T-helper 17 cell (primary cell): ENCODE measurements at regions not wholly inside any gene's neighbourhood (a gene's known extent, or its start where the extent isn't known, plus 50 kb on each side); places are given as distances from the start of the nearest gene placed in this dataset.

ENCODE experiments used
- ATAC-seq: fragments of 150-1000 bp; cut with Tn5 transposase; 2 replicates; pipeline ENCODE4 v1.10.0; 2021; ENCODE audit warnings: mild to moderate bottlenecking, moderate library complexity
- DNase-seq, 3 donors: peaks; one replicate each; pipeline versions ENCODE4 v3.0.0 to v3.0.0-alpha.2; 2020 to 2021
- H3K9me3 ChIP-seq: one replicate; pipeline ENCODE4 v1.7.0; 2013; ENCODE audit warnings: low read length, mild to moderate bottlenecking; ENCODE audit not compliant: control insufficient read depth, poor library complexity, severe bottlenecking
- H3K27ac Mint-ChIP-seq: one replicate; pipeline ENCODE4 v1.8.0; 2022; ENCODE audit warnings: mild to moderate bottlenecking, moderate library complexity, mixed read lengths
- H3K27me3 Mint-ChIP-seq: one replicate; pipeline ENCODE4 v1.8.0; 2022; ENCODE audit warnings: mixed read lengths
- H3K36me3 Mint-ChIP-seq: one replicate; pipeline ENCODE4 v1.8.0; 2022; ENCODE audit warnings: low read depth, mixed read lengths
- H3K4me1 Mint-ChIP-seq: one replicate; pipeline ENCODE4 v1.8.0; 2022; ENCODE audit warnings: mild to moderate bottlenecking, mixed read lengths
- H3K4me3 Mint-ChIP-seq: one replicate; pipeline ENCODE4 v1.8.0; 2022; ENCODE audit warnings: mild to moderate bottlenecking, moderate library complexity, mixed read lengths

DNA sequence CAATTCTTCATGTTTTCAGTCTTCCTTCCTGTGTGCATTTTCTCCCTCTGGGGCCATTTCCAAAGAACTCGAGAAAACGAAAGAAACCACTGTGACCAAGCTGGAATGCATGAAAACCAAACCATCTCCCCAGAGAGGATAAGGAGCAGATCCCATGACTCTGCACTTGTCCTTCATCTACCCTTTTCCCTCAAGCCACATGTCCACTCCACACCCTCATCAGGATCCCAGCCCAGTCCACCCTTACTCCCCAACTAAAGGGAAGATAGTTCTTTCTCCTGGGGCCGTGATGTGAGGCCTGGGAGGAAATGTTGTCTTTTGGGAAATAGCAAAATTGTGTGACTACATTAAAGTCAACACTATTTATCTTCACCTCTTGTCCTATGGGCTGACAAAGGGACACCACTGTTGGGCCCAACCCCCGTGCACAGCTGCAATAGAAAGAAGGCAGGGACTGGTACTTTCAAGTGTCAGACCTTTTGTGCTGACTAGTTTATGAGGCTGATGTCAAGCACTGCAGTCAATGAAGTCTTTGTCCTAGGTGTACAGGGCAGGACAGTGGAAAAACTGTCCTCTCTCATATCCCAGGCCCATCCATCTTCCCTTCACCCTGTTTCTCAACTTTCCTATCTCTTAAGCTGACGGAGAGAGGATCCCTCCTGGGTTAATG lies 487.1 kb upstream of the NR2F2 start:
- Mint-ChIP-seq H3K4me1 (no peaks in the 10 kb centered on the region), H3K27ac (no peak overlapping the region), H3K36me3 (no peaks in the 10 kb centered on the region), H3K4me3 (no peak overlapping the region), H3K27me3 (no peaks in the 10 kb centered on the region)
- no peak for DNase-seq
- no peak for ATAC-seq
- no peaks in the 10 kb centered on the region for H3K9me3 ChIP-seq

DNA sequence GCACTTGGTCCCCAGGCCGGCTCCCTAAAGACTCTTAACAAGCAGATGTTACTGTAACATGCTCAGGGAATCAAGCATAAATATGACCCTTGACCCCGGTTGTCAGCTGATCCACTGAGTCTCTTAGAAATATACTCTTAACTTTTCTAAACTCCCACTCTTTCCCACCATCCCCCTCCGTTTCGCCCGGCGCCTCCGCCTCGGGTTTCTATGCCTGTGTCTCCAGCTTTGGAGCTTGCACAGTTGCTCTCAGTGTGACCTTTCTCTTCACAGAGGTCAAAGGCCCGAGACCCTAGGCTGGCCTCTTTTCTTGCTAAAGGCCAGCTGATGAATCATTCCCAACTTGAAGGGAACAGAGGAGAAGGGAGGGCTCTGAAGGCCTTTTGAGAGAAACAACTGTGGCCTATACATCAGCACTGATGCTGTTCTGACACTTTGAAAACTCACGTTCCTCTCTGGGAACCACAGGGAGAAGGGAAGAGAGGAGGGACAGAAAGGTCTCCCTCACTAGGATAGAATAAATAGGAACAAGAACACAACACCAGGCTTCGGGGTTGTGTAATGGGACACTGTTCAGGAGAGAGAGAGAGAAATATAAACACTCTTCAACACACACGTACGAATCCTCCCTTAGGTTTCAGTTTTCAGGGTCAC lies 484.5 kb upstream of the NR2F2 start:
- Mint-ChIP-seq H3K27me3 (no peaks in the 10 kb centered on the region), H3K36me3 (no peaks in the 10 kb centered on the region), H3K4me3 (no peak overlapping the region), H3K4me1 (no peaks in the 10 kb centered on the region), H3K27ac (no peak overlapping the region)
- H3K9me3 ChIP-seq = no peaks in the 10 kb centered on the region
- ATAC-seq = no peak
- DNase-seq = no peak

DNA sequence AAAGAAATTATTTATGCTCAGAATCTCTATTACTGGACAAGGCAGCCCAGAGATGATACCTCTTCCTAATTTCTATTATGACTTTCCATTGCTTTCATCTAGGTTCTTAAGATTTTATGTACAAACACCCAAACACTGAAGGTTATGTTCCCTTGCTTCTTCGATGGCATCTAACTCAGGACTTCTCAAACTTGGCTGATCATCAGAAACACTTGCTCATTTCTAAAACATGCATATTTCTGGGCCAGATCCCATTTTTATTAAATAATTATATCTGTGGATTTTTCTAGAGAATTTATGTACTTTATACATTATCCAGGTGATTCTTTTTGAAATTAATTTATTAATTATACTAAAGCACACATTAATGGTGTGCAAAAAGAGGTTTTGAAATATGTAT lies 482.4 kb upstream of the NR2F2 start:
- no peak overlapping the region for H3K4me3 Mint-ChIP-seq

DNA sequence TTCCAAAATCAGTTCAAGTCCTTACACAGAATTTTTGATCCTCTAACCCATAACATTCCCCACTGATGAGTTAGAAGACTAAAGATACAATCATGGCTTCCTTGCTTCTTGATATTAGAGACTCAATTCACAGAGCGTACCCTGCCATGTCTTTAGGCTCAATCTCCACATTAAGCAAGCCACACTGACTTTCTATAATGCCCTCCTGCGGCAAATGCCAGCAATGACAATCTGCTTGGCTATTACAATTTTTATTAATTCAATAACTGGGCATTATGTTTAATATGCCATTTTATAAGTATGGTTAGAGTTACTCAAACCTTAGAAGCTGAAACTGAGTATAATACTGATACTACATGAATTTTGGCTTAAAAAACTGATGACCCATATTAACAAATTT lies 479.7 kb upstream of the NR2F2 start:
- H3K4me3 Mint-ChIP-seq = no peak overlapping the region
- no peaks in the 10 kb centered on the region for H3K36me3 Mint-ChIP-seq
- no peaks in the 10 kb centered on the region for H3K27me3 Mint-ChIP-seq
- no peak overlapping the region for H3K27ac Mint-ChIP-seq
- H3K4me1 Mint-ChIP-seq = no peaks in the 10 kb centered on the region
- no peak for DNase-seq
- no peaks in the 10 kb centered on the region for H3K9me3 ChIP-seq
- ATAC-seq = no peak

More for the DNA sequence above, 482.4 kb upstream of the NR2F2 start:
- Mint-ChIP-seq H3K4me1 (no peaks in the 10 kb centered on the region), H3K27ac (no peak overlapping the region), H3K27me3 (no peaks in the 10 kb centered on the region), H3K36me3 (no peaks in the 10 kb centered on the region)
- ATAC-seq (no peak), DNase-seq (no peak)
- no peaks in the 10 kb centered on the region for H3K9me3 ChIP-seq

DNA sequence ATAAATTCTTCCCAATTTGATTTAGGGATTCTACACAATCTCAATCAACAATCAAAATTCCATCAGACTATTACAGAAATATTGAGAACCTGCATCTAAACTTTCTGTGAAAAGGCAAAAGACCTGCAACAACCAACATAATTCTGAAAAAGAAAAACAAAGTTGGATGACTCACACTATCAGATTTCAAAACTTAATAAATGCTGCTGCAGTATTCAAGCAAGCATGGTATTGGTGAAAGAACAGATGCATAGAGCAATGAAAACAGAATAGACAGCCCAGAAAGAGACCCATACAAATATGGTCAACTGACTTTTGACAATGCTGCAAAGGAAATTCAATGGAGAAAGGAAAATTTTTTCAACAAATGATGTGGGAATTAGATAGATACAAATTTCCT lies 477.1 kb upstream of the NR2F2 start:
- Mint-ChIP-seq H3K36me3 (no peaks in the 10 kb centered on the region), H3K27ac (no peak overlapping the region), H3K4me3 (no peak overlapping the region), H3K4me1 (no peaks in the 10 kb centered on the region), H3K27me3 (no peaks in the 10 kb centered on the region)
- H3K9me3 ChIP-seq = no peaks in the 10 kb centered on the region
- DNase-seq (no peak), ATAC-seq (no peak)

DNA sequence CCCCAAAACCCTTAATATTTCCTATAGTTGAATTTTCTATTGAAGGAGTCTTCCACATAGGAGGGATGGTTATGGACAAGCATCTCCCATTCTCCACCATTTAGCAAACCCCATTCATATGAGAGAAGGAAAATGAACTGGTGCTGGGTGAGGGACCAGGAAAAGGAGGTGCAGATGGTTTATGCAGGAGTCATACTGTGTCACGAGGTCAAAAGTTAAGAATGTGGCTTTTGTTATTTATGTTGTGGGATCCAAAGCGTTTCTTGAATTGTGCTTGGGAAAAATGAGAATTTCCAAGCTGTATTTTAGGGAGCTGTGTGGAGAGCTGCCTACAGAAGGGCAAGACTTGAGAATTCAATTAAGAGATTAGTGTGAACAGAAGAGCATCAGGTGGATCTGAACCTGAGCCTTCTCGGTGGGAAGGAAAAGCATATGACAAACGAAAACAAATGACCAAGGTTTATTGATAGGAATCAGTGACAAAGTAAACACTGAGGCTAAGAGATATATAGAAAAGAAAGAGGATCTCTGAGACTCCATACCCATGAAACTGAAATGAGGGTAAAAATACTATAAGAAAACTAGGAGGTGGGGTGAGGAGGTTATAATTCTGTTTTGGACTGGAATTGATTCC lies 473.3 kb upstream of the NR2F2 start:
- DNase-seq = no peak
- ATAC-seq = no peak
- Mint-ChIP-seq H3K27ac (no peak overlapping the region), H3K4me3 (no peak overlapping the region), H3K36me3 (no peaks in the 10 kb centered on the region), H3K4me1 (no peaks in the 10 kb centered on the region), H3K27me3 (no peaks in the 10 kb centered on the region)
- H3K9me3 ChIP-seq = no peaks in the 10 kb centered on the region

DNA sequence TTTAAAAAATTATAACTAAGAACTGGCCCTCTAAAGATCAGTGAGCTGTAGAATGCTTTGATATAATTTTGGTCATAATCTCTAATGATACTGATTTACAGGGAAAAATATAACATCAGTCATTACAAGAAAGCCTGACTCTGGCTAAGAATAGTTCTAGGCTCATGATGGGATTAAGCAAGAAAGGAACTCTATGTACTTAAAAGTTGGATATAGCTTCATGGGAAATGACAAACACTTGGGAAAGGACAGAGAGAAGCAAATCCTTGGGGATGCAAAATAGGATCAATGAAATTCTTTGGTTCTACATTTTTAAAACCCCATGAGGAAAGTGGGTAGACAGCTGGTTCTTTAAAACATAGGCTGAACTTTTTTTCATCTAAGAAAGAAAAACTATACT lies 472.7 kb upstream of the NR2F2 start:
- H3K9me3 ChIP-seq = no peaks in the 10 kb centered on the region
- no peaks in the 10 kb centered on the region for H3K36me3 Mint-ChIP-seq
- ATAC-seq (no peak), DNase-seq (no peak)
- H3K4me1 Mint-ChIP-seq = no peaks in the 10 kb centered on the region
- H3K27ac Mint-ChIP-seq = no peak overlapping the region
- no peak overlapping the region for H3K4me3 Mint-ChIP-seq
- H3K27me3 Mint-ChIP-seq = no peaks in the 10 kb centered on the region

DNA sequence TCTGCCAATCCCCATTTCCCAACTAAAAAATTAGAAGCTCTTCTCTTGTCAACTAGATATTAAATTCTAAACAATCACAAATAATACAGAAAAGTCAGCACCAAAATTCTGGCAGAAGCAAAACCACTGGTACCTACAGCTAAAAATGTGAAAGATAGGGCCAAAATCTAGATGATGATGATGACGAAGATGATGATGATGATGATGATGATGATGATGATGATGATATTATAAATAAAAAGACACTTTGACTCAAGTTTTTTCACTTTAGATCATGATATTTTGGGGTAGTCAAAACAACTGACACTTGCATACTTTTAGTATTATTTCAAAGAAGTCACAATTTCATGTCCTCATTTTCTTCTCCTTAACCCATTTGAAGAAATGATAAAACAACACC lies 470.1 kb upstream of the NR2F2 start:
- ATAC-seq (no peak), DNase-seq (no peak)
- Mint-ChIP-seq H3K4me3 (no peak overlapping the region), H3K27me3 (no peaks in the 10 kb centered on the region), H3K4me1 (no peaks in the 10 kb centered on the region), H3K27ac (no peak overlapping the region), H3K36me3 (no peaks in the 10 kb centered on the region)
- no peaks in the 10 kb centered on the region for H3K9me3 ChIP-seq

DNA sequence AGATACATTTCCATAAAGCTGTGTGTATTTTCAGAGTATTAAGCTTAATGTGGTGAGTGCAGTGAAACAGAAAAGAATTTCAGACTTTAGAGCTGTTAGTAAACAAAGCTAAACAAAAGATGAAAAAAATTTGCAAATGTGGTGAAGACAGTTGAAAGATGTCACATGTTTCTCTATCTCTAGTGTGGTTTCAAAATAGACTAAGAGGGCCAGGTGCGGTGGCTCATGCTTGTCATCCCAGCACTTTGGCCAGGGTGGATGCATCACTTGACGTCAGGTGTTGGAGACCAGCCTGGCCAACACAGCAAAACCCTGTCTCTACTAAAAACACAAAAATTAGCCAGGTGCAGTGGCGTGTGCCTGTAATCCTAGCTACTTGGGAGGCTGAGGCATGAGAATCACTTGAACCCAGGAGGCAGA lies 466.0 kb upstream of the NR2F2 start:
- no peak for ATAC-seq
- DNase-seq = no peak
- H3K4me1 Mint-ChIP-seq = no peaks in the 10 kb centered on the region
- H3K36me3 Mint-ChIP-seq = no peaks in the 10 kb centered on the region
- no peaks in the 10 kb centered on the region for H3K9me3 ChIP-seq
- H3K4me3 Mint-ChIP-seq = no peak overlapping the region
- H3K27me3 Mint-ChIP-seq = no peaks in the 10 kb centered on the region
- no peak overlapping the region for H3K27ac Mint-ChIP-seq

DNA sequence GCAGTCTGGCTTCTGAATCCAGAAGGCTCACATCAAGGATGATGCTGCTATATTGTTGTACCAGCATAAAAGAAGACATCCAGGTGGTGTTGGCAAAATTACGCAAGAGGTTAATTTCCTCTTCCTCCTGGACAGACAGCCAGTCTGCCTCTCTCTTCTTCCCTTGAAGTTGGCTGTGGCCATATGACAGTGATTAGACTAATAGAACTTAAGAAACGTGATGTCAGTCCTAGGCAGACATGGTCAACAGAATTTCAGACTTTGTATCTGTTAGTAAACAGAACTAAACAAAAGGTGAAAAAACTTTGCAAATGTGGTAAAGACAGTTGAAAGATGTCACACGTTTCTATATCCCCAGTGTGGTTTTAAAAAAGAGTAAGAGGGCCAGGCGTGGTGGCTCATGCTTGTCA lies 465.2 kb upstream of the NR2F2 start:
- no peak overlapping the region for H3K4me3 Mint-ChIP-seq
- no peaks in the 10 kb centered on the region for H3K36me3 Mint-ChIP-seq

DNA sequence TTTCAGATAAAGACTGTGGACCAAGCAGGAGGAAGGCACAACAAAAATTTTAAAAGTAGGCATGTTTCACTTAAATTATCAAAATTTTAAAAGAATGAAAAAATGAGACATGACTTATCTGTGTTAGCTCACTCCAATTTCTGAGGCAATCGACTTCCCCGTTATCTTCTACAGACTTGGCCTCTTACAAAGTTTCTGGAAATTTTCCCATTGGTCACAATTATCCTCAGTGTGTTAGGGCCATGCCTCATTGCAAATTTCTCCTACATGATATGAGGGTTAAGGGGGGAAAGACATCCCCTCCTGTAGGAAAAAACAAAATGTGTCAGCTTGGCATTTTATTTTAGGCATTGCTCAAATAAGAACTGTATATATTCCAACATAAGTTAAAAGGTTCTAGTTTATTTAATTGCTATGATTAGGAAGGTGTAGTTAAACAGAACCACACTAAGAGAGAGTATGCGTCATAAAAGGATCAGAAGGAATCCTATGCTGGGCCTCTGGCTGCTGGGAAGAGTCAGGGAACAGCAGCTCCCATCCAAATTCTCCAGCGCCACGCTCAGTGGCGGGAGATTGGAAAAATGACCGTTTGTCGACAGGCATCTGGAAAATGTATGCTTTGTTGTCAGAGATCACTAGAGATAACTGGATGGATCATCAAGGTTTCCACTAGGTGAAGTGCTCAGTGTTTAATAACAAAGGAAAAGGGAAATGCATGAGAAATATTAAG lies 463.6 kb upstream of the NR2F2 start:
- ATAC-seq (no peak), DNase-seq (no peak)
- no peak overlapping the region for H3K27ac Mint-ChIP-seq
- no peak overlapping the region for H3K4me3 Mint-ChIP-seq
- no peaks in the 10 kb centered on the region for H3K9me3 ChIP-seq
- H3K27me3 Mint-ChIP-seq = no peaks in the 10 kb centered on the region
- H3K36me3 Mint-ChIP-seq = no peaks in the 10 kb centered on the region
- H3K4me1 Mint-ChIP-seq = no peaks in the 10 kb centered on the region

More for the DNA sequence above, 465.2 kb upstream of the NR2F2 start:
- ATAC-seq (no peak), DNase-seq (no peak)
- Mint-ChIP-seq H3K4me1 (no peaks in the 10 kb centered on the region), H3K27ac (no peak overlapping the region), H3K27me3 (no peaks in the 10 kb centered on the region)
- H3K9me3 ChIP-seq = no peaks in the 10 kb centered on the region

DNA sequence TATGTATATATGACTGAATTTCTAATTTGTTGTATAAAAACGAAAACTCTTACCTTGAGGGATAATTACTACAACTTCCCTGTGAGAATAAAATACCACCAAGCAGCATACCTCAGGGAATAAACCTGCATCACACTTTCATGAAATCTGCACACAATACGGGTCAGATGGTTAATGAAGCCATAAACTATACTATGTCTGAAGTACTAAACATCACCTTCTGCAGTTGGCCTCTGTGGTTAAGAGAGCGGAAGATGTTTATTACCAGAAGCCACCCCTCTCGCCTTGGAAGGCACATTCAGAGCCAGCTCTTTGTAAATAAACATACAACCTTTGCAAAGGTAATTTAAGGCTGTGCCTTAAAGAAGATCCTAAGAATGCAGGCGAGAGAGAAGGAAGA lies 462.1 kb upstream of the NR2F2 start:
- Mint-ChIP-seq H3K4me3 (no peak overlapping the region), H3K4me1 (no peaks in the 10 kb centered on the region), H3K36me3 (no peaks in the 10 kb centered on the region), H3K27me3 (no peaks in the 10 kb centered on the region), H3K27ac (no peak overlapping the region)
- ATAC-seq = no peak
- no peaks in the 10 kb centered on the region for H3K9me3 ChIP-seq
- DNase-seq = no peak

DNA sequence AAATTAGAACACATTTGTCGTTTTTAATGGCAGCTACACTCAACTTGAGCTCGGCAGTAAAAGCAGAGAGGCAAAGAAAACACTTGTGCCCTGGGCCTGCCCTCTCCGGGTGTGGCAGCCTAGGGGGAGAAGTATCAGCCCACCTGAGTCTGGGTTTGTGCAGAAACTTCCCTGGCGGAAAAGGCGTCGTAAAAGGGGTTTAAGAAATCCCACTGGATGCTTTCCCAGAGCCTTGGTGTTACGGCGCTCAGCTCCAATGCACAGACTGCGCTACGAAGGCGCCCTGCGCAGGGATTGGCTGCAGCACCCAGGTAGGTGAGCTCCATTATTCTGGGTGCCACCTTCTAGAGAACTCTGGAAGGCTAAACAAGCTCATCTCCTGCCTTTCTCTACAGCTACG lies 461.5 kb upstream of the NR2F2 start:
- H3K27me3 Mint-ChIP-seq = no peaks in the 10 kb centered on the region
- DNase-seq (no peak), ATAC-seq (no peak)
- peak overlapping the region; percentile 10 for H3K4me3 Mint-ChIP-seq
- H3K9me3 ChIP-seq = no peaks in the 10 kb centered on the region
- H3K36me3 Mint-ChIP-seq = no peaks in the 10 kb centered on the region
- H3K27ac Mint-ChIP-seq = no peak overlapping the region
- H3K4me1 Mint-ChIP-seq = no peaks in the 10 kb centered on the region
